ENCODE measurements at regions not wholly inside any gene's neighbourhood (a gene's known extent, or its start where the extent isn't known, plus 50 kb on each side); places are given as distances from the start of the nearest gene placed in this dataset.

DNA sequence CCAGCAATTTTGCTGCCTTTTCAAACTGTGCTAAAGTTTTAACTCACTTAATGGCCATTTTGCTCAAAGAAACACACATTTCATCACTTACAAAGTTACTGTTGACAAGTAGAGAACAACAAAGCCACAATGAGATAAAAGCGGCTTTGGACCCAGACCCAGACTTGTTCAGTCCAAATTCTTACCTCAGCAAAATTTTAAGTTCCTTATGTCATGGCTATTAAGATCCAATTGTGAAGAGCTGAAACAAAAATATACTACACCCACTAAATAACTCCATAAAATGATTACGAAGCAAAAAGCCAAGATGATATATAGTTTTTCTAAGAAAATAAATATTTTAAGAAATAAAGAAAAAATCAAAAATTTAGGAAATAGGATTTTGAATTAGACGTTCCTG is 137.0 kb upstream of the INPP4B start:
- Mint-ChIP-seq H3K4me3 (no peak overlapping the region), H3K9me3 (no peaks in the 10 kb centered on the region), H3K4me1 (no peaks in the 10 kb centered on the region), H3K36me3 (ENCODE audit: low read depth) (no peaks in the 10 kb centered on the region), H3K27ac (no peak overlapping the region), H3K27me3 (peaks cover 12% of the 10 kb centered on the region)
- CTCF ChIA-PET, result no interaction called here
- no peak for DNase-seq
- POLR2A ChIA-PET, result no interaction called here

GRCh38 chr4:142983589-142983988 is 137.5 kb upstream of the INPP4B start:
- no peaks in the 10 kb centered on the region for H3K9me3 Mint-ChIP-seq
- ChIA-PET POLR2A (no interaction called here), CTCF (no interaction called here)
- peaks cover 14% of the 10 kb centered on the region for H3K27me3 Mint-ChIP-seq
- no peak for DNase-seq
- H3K27ac Mint-ChIP-seq, result no peak overlapping the region
- no peaks in the 10 kb centered on the region for H3K36me3 Mint-ChIP-seq (ENCODE audit: low read depth)
- H3K4me1 Mint-ChIP-seq, result no peaks in the 10 kb centered on the region
- H3K4me3 Mint-ChIP-seq, result no peak overlapping the region

- H3K4me3 Mint-ChIP-seq, result no peak overlapping the region
- H3K36me3 Mint-ChIP-seq (ENCODE audit: low read depth), result no peaks in the 10 kb centered on the region
- no peaks in the 10 kb centered on the region for H3K9me3 Mint-ChIP-seq
- H3K27me3 Mint-ChIP-seq, result peaks cover 12% of the 10 kb centered on the region
- no peak overlapping the region for H3K27ac Mint-ChIP-seq
- DNase-seq, result no peak
- CTCF ChIA-PET, result interaction anchor here (0.6 kb wide), 1 partner anchor 39 kb away, joined by 3 read pairs; no protein-coding TSS in a partner anchor
- H3K4me1 Mint-ChIP-seq, result no peaks in the 10 kb centered on the region
- POLR2A ChIA-PET, result no interaction called here
Measured at GRCh38 chr4:142984871-142985585, 138.9 kb upstream of the INPP4B start.

GRCh38 chr4:143016171-143016570 is 168.5 kb upstream of the USP38 start:
- Mint-ChIP-seq H3K36me3 (ENCODE audit: low read depth) (no peaks in the 10 kb centered on the region), H3K27me3 (no peaks in the 10 kb centered on the region), H3K4me3 (no peak overlapping the region), H3K27ac (no peak overlapping the region), H3K9me3 (no peaks in the 10 kb centered on the region), H3K4me1 (peaks cover 6% of the 10 kb centered on the region)
- CTCF ChIA-PET, result no interaction called here
- POLR2A ChIA-PET, result no interaction called here
- no peak for DNase-seq

- Mint-ChIP-seq H3K36me3 (ENCODE audit: low read depth) (no peaks in the 10 kb centered on the region), H3K4me3 (no peak overlapping the region), H3K4me1 (peaks cover 7% of the 10 kb centered on the region), H3K27me3 (no peaks in the 10 kb centered on the region), H3K9me3 (no peaks in the 10 kb centered on the region), H3K27ac (no peak overlapping the region)
- DNase-seq, result no peak
- CTCF ChIA-PET, result no interaction called here
- POLR2A ChIA-PET, result no interaction called here
Measured at GRCh38 chr4:143017210-143017609, 167.5 kb upstream of the USP38 start.

- H3K27me3 Mint-ChIP-seq, result no peaks in the 10 kb centered on the region
- no peak overlapping the region for H3K4me3 Mint-ChIP-seq
- no peaks in the 10 kb centered on the region for H3K36me3 Mint-ChIP-seq (ENCODE audit: low read depth)
- POLR2A ChIA-PET, result no interaction called here
- no peak for DNase-seq
- no peaks in the 10 kb centered on the region for H3K9me3 Mint-ChIP-seq
- H3K27ac Mint-ChIP-seq, result no peak overlapping the region
- CTCF ChIA-PET, result no interaction called here
- H3K4me1 Mint-ChIP-seq, result peaks cover 13% of the 10 kb centered on the region
Measured at GRCh38 chr4:143019351-143019750, 165.4 kb upstream of the USP38 start.

- H3K4me1 Mint-ChIP-seq, result peaks cover 13% of the 10 kb centered on the region
- H3K27ac Mint-ChIP-seq, result no peak overlapping the region
- no peaks in the 10 kb centered on the region for H3K27me3 Mint-ChIP-seq
- H3K9me3 Mint-ChIP-seq, result no peaks in the 10 kb centered on the region
- ChIA-PET POLR2A (no interaction called here), CTCF (no interaction called here)
- no peak for DNase-seq
- H3K36me3 Mint-ChIP-seq (ENCODE audit: low read depth), result no peaks in the 10 kb centered on the region
- no peak overlapping the region for H3K4me3 Mint-ChIP-seq
Measured at GRCh38 chr4:143021384-143021783, 163.3 kb upstream of the USP38 start.

GRCh38 chr4:143023239-143023918 is 161.3 kb upstream of the USP38 start:
- H3K27me3 Mint-ChIP-seq, result no peaks in the 10 kb centered on the region
- no peaks in the 10 kb centered on the region for H3K36me3 Mint-ChIP-seq (ENCODE audit: low read depth)
- no peak overlapping the region for H3K27ac Mint-ChIP-seq
- H3K4me1 Mint-ChIP-seq, result peaks cover 13% of the 10 kb centered on the region
- ChIA-PET POLR2A (no interaction called here), CTCF (interaction anchor here (0.6 kb wide), 1 partner anchor 38 kb away, joined by 3 read pairs; no protein-coding TSS in a partner anchor)
- DNase-seq, result no peak
- no peaks in the 10 kb centered on the region for H3K9me3 Mint-ChIP-seq
- H3K4me3 Mint-ChIP-seq, result no peak overlapping the region

DNA sequence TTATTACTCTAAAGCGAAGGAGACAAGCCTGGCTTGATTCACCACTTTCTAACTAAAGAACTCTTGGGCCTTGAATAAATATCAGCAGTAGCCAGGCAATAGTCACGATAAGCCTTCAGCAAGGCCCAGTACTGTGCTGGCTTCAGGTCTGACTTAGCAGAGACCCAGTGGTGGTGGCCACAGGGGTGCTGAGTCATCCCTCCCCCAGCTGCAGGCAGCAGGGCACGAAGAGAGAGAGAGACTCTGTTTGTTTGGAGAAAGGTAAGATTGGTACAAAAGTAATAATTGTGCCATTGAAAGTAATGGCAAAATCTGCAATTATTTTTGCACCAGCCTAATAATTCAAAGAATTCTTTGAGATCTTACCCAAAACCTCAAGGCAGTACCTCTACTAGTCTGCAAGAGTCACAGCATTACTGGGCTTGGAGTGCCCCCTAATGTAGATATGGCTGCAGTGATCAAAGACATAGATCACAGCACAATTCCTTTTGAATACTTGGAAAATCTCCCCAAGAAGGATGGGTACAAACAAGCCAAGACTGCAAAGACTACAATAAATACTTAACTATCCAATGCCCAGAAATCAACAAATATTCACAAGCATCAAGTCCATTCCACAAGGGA is 159.5 kb upstream of the USP38 start:
- H3K27me3 Mint-ChIP-seq, result peaks cover 4% of the 10 kb centered on the region
- ChIA-PET POLR2A (no interaction called here), CTCF (no interaction called here)
- no peak overlapping the region for H3K27ac Mint-ChIP-seq
- H3K4me3 Mint-ChIP-seq, result no peak overlapping the region
- no peaks in the 10 kb centered on the region for H3K36me3 Mint-ChIP-seq (ENCODE audit: low read depth)
- H3K4me1 Mint-ChIP-seq, result peaks cover 13% of the 10 kb centered on the region
- peaks cover 4% of the 10 kb centered on the region for H3K9me3 Mint-ChIP-seq
- no peak for DNase-seq

- no peak overlapping the region for H3K4me3 Mint-ChIP-seq
- peaks cover 4% of the 10 kb centered on the region for H3K9me3 Mint-ChIP-seq
- H3K4me1 Mint-ChIP-seq, result peaks cover 7% of the 10 kb centered on the region
- H3K27ac Mint-ChIP-seq, result no peak overlapping the region
- no peaks in the 10 kb centered on the region for H3K36me3 Mint-ChIP-seq (ENCODE audit: low read depth)
- ChIA-PET POLR2A (no interaction called here), CTCF (no interaction called here)
- H3K27me3 Mint-ChIP-seq, result peaks cover 6% of the 10 kb centered on the region
- DNase-seq, result no peak
Measured at GRCh38 chr4:143026459-143027170, 158.1 kb upstream of the USP38 start.

GRCh38 chr4:143035661-143036060 is 149.1 kb upstream of the USP38 start:
- ChIA-PET POLR2A (no interaction called here), CTCF (no interaction called here)
- Mint-ChIP-seq H3K4me1 (no peaks in the 10 kb centered on the region), H3K9me3 (no peaks in the 10 kb centered on the region), H3K36me3 (ENCODE audit: low read depth) (no peaks in the 10 kb centered on the region), H3K27me3 (peaks cover 4% of the 10 kb centered on the region), H3K4me3 (no peak overlapping the region), H3K27ac (no peak overlapping the region)
- no peak for DNase-seq

DNA sequence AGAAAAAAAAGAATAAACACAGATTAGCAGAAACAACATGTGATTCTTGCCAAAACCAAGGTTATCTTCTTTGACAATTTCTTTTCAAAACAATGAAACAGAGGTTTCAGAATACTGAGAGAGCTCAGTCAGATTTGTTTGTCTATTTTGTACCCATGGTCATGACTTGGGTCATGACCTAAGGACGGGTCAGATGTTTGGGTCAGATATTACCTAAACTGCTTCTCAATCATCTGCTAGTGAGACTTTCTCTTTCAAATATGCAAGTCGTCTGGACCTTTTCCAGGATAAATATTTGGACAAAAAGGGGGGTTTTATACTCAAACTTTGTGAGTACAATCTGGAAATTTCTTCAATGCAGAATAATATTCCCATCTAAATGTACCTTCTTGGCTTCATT is 148.3 kb upstream of the USP38 start:
- H3K36me3 Mint-ChIP-seq (ENCODE audit: low read depth), result no peaks in the 10 kb centered on the region
- no peak overlapping the region for H3K27ac Mint-ChIP-seq
- no peak overlapping the region for H3K4me3 Mint-ChIP-seq
- ChIA-PET POLR2A (no interaction called here), CTCF (no interaction called here)
- no peaks in the 10 kb centered on the region for H3K9me3 Mint-ChIP-seq
- DNase-seq, result no peak
- H3K27me3 Mint-ChIP-seq, result peaks cover 2% of the 10 kb centered on the region
- H3K4me1 Mint-ChIP-seq, result no peaks in the 10 kb centered on the region

GRCh38 chr4:143046454-143046853 is 138.3 kb upstream of the USP38 start:
- DNase-seq, result no peak
- no peak overlapping the region for H3K4me3 Mint-ChIP-seq
- H3K27me3 Mint-ChIP-seq, result no peaks in the 10 kb centered on the region
- CTCF ChIA-PET, result no interaction called here
- POLR2A ChIA-PET, result no interaction called here
- no peaks in the 10 kb centered on the region for H3K4me1 Mint-ChIP-seq
- H3K36me3 Mint-ChIP-seq (ENCODE audit: low read depth), result no peaks in the 10 kb centered on the region
- H3K27ac Mint-ChIP-seq, result no peak overlapping the region
- H3K9me3 Mint-ChIP-seq, result no peaks in the 10 kb centered on the region
